CD14-positive monocyte (primary cell): ENCODE measurements at regions not wholly inside any gene's neighbourhood (a gene's known extent, or its start where the extent isn't known, plus 50 kb on each side); places are given as distances from the start of the nearest gene placed in this dataset.
A peak's percentile ranks its signal among the peaks of the same experiment; 100 is the strongest.

Experiments used
- DNase-seq, 3 donors: peaks; one replicate each; pipeline ENCODE4 v3.0.0-alpha.2; 2011 to 2022
- H2AFZ ChIP-seq: 2 replicates; pipeline ENCODE4 v1.6.0; 2012; ENCODE audit warnings: mild to moderate bottlenecking, low read depth, low read length, inconsistent platforms; ENCODE audit not compliant: insufficient read depth, poor library complexity, severe bottlenecking
- H3K27ac ChIP-seq, 2 donors: 1 replicate in 1 of 2; 2 replicates in 1 of 2; pipeline ENCODE4 v1.5.1; 2012 to 2013; ENCODE audit warnings: low read length in 2 of 2, control low read depth in 1 of 2, inconsistent platforms in 1 of 2, low read depth in 1 of 2, mild to moderate bottlenecking in 1 of 2
- H3K27me3 ChIP-seq, 2 donors: one replicate each; pipeline versions ENCODE4 v1.6.0 to v1.6.1; 2011 to 2013; ENCODE audit warnings: low read length in 2 of 2; ENCODE audit not compliant: control insufficient read depth in 2 of 2, insufficient read depth in 2 of 2
- H3K36me3 ChIP-seq, 2 donors: replicated peaks in 1 of 2; 1 replicate in 1 of 2; 2 replicates in 1 of 2; pipeline versions ENCODE4 v1.5.1 to v1.6.1; 2012 to 2013; ENCODE audit warnings: low read length in 2 of 2, control low read depth in 1 of 2, inconsistent platforms in 1 of 2, mild to moderate bottlenecking in 1 of 2; ENCODE audit not compliant: insufficient read depth in 2 of 2, control insufficient read depth in 1 of 2
- H3K4me1 ChIP-seq, 2 donors: 1 replicate in 1 of 2; 2 replicates in 1 of 2; pipeline versions ENCODE4 v1.5.1 to v1.6.1; 2012 to 2013; ENCODE audit warnings: low read length in 2 of 2, control low read depth in 1 of 2, inconsistent platforms in 1 of 2, mild to moderate bottlenecking in 1 of 2, moderate library complexity in 1 of 2; ENCODE audit not compliant: insufficient read depth in 2 of 2, control insufficient read depth in 1 of 2
- H3K4me2 ChIP-seq: replicated peaks from 2 replicates; pipeline ENCODE3; 2012; ENCODE audit warnings: low read length, moderate library complexity, mild to moderate bottlenecking; ENCODE audit not compliant: poor library complexity, severe bottlenecking; ENCODE audit errors: extremely low read depth
- H3K4me3 ChIP-seq, 3 experiments: fragments of 200-600 bp in 1 of 3; sonication (generic) in 1 of 3; replicated peaks in 1 of 3; 1 replicate in 2 of 3; 2 replicates in 1 of 3; pipeline ENCODE4 v1.5.1; 2011 to 2013; ENCODE audit warnings: low read length in 3 of 3, mild to moderate bottlenecking in 3 of 3, control low read depth in 2 of 3, low read depth in 2 of 3, inconsistent platforms in 1 of 3, moderate library complexity in 1 of 3
- H3K79me2 ChIP-seq: 2 replicates; pipeline ENCODE4 v1.6.0; 2012; ENCODE audit warnings: mild to moderate bottlenecking, control low read depth, inconsistent platforms, low read length, moderate library complexity; ENCODE audit not compliant: insufficient read depth
- H3K9ac ChIP-seq: 2 replicates; pipeline ENCODE4 v1.6.0; 2017; ENCODE audit warnings: low read length, mild to moderate bottlenecking; ENCODE audit not compliant: insufficient read depth, poor library complexity, severe bottlenecking
- H3K9me3 ChIP-seq, 2 donors: replicated peaks in 1 of 2; 1 replicate in 1 of 2; 2 replicates in 1 of 2; pipeline versions ENCODE4 v1.5.1 to v1.6.1; 2012 to 2013; ENCODE audit warnings: low read length in 2 of 2, control low read depth in 1 of 2; ENCODE audit not compliant: control insufficient read depth in 1 of 2, insufficient read depth in 1 of 2
- H4K20me1 ChIP-seq: 2 replicates; pipeline ENCODE4 v1.6.0; 2012; ENCODE audit warnings: mild to moderate bottlenecking, low read length, control low read depth, moderate library complexity; ENCODE audit not compliant: insufficient read depth
- H3K27ac Mint-ChIP-seq, 7 donors: one replicate each; pipeline ENCODE4 v1.8.0; 2020; ENCODE audit warnings: mild to moderate bottlenecking in 7 of 7, mixed read lengths in 7 of 7, moderate library complexity in 6 of 7, inconsistent platforms in 2 of 7
- H3K27me3 Mint-ChIP-seq, 3 donors: one replicate each; pipeline ENCODE4 v1.8.0; 2021 to 2022; ENCODE audit warnings: low read depth in 3 of 3, mild to moderate bottlenecking in 3 of 3, mixed read lengths in 3 of 3, moderate library complexity in 3 of 3, inconsistent platforms in 1 of 3
- H3K36me3 Mint-ChIP-seq, 2 donors: one replicate each; pipeline ENCODE4 v1.8.0; 2020; ENCODE audit warnings: mixed read lengths in 2 of 2, inconsistent platforms in 1 of 2, mild to moderate bottlenecking in 1 of 2
- H3K4me1 Mint-ChIP-seq: one replicate; pipeline ENCODE4 v1.8.0; 2020; ENCODE audit warnings: mild to moderate bottlenecking, mixed read lengths
- H3K4me3 Mint-ChIP-seq, 2 donors: one replicate each; pipeline ENCODE4 v1.8.0; 2020; ENCODE audit warnings: mild to moderate bottlenecking in 2 of 2, mixed read lengths in 2 of 2, moderate library complexity in 1 of 2
- H3K9me3 Mint-ChIP-seq, 7 donors: one replicate each; pipeline ENCODE4 v1.8.0; 2020 to 2022; ENCODE audit warnings: mixed read lengths in 7 of 7, mild to moderate bottlenecking in 6 of 7, moderate library complexity in 6 of 7, inconsistent platforms in 2 of 7
- WGBS: methylation state at CpG from one replicate; pipeline ENCODE4 v1.1.5; 2013; ENCODE audit warnings: missing lambda C conversion rate; ENCODE audit not compliant: insufficient coverage; 5-methylcytosine and 5-hydroxymethylcytosine counted together
- intact Hi-C, 2 donors: fragments of 100-400 bp; cut with micrococcal nuclease; formaldehyde crosslinking; loops; one replicate each; pipeline versions ENCODE4 v1.15.0 to v1.15.1; 2023
- TF ChIP-seq, protein P1 (sequence below): fragments of 200-600 bp; IDR thresholded peaks from one replicate; pipeline ENCODE4 v1.8.0; 2022; ENCODE audit warnings: antibody characterized with exemption, mild to moderate bottlenecking

DNA sequence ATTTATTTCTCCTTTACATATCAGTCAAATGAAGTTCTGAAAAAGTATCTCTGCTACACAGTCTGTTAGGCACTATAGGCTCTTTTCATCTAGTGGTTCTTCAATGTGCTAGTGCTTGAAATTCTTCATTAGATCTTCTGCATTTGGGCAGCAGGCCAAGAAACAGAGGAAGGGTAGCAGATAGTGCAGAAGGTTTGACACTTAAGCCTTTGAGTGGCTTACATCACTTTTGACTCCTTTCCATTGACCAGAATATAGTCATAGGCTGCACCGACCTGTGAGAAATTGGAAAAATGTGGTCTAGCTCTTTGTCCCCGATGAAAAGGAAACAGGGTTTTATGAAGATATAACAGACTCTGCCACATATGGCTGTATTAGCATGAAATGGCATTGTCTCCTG, 459.5 kb upstream of the PTGER4 start:
- H3K36me3 Mint-ChIP-seq = no peaks in the 10 kb centered on the region

DNA sequence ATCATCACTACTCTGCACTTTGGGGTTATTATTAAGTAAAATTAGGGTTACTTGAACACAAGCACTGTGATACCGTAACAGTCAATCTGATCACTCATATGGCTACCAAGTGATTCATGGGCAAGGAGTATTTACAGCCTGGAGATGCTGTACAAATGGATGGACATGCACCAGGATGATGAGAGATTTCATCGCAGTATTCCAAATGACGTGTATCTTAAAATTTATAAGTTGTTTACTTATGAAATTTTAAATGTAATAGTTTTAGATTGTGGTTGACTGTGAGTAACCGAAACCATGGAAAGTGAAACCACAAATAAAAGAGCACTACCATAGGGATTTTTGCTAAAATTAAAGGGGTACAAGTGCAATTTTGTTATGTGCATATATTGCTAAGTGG, 462.2 kb upstream of the PTGER4 start:
- peaks cover 2% of the 10 kb centered on the region for H3K4me1 Mint-ChIP-seq
- Histone ChIP-seq H3K4me1 (no peaks in the 10 kb centered on the region), H3K36me3 (no peaks in the 10 kb centered on the region), H3K4me2 (no peak overlapping the region), H3K27me3 (no peaks in the 10 kb centered on the region), H4K20me1 (no peaks in the 10 kb centered on the region), H3K9me3 (no peaks in the 10 kb centered on the region), H3K9ac (no peak overlapping the region), H3K79me2 (no peaks in the 10 kb centered on the region), H3K4me3 (peak overlapping the region in 1 of 3 experiments; percentile 19), H3K27ac (no peak overlapping the region), H2AFZ (no peak overlapping the region)
- H3K9me3 Mint-ChIP-seq = peaks cover 0 to 5% (median 3%) of the 10 kb centered on the region in 7 donors
- H3K27me3 Mint-ChIP-seq = peaks cover 0 to 4% (median 4%) of the 10 kb centered on the region in 3 donors
- no peaks in the 10 kb centered on the region for H3K36me3 Mint-ChIP-seq
- intact Hi-C loops = no loop called here
- DNase-seq = no peak
- TF ChIP-seq, protein P1, sequence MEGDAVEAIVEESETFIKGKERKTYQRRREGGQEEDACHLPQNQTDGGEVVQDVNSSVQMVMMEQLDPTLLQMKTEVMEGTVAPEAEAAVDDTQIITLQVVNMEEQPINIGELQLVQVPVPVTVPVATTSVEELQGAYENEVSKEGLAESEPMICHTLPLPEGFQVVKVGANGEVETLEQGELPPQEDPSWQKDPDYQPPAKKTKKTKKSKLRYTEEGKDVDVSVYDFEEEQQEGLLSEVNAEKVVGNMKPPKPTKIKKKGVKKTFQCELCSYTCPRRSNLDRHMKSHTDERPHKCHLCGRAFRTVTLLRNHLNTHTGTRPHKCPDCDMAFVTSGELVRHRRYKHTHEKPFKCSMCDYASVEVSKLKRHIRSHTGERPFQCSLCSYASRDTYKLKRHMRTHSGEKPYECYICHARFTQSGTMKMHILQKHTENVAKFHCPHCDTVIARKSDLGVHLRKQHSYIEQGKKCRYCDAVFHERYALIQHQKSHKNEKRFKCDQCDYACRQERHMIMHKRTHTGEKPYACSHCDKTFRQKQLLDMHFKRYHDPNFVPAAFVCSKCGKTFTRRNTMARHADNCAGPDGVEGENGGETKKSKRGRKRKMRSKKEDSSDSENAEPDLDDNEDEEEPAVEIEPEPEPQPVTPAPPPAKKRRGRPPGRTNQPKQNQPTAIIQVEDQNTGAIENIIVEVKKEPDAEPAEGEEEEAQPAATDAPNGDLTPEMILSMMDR = no peak
- peak overlapping the region in 1 of 2 donors; percentile 19 for H3K4me3 Mint-ChIP-seq
- no peak overlapping the region for H3K27ac Mint-ChIP-seq
- WGBS = no CpG with 5 or more reads among the region's 4 CpGs

More for the DNA sequence above, 459.5 kb upstream of the PTGER4 start:
- no peak overlapping the region for H2AFZ ChIP-seq
- Mint-ChIP-seq H3K27ac (no peak overlapping the region), H3K4me3 (no peak overlapping the region), H3K27me3 (peaks cover 3 to 14% (median 6%) of the 10 kb centered on the region in 3 donors), H3K9me3 (peaks cover 0 to 5% (median 3%) of the 10 kb centered on the region in 7 donors), H3K4me1 (peaks cover 4% of the 10 kb centered on the region)
- TF ChIP-seq, protein P1 = no peak
- no peaks in the 10 kb centered on the region for H3K4me1 ChIP-seq
- H3K9ac ChIP-seq = no peak overlapping the region
- intact Hi-C loops = no loop called here
- H3K4me2 ChIP-seq = no peak overlapping the region
- H3K4me3 ChIP-seq = no peak overlapping the region
- no peaks in the 10 kb centered on the region for H4K20me1 ChIP-seq
- H3K27ac ChIP-seq = no peak overlapping the region
- H3K9me3 ChIP-seq = no peaks in the 10 kb centered on the region
- H3K36me3 ChIP-seq = no peaks in the 10 kb centered on the region
- WGBS = 27% methylated on average over 2 of the region's 2 CpGs
- peaks cover 2 to 9% of the 10 kb centered on the region in 2 donors for H3K27me3 ChIP-seq
- no peak for DNase-seq
- no peaks in the 10 kb centered on the region for H3K79me2 ChIP-seq
